Loucy (cell line): ENCODE measurements at regions not wholly inside any gene's neighbourhood (a gene's known extent, or its start where the extent isn't known, plus 50 kb on each side); places are given as distances from the start of the nearest gene placed in this dataset.

Experiments used
- H2AFZ ChIP-seq: fragments of 200-600 bp; sonication (generic); 2 replicates; pipeline ENCODE4 v1.6.0; 2016; ENCODE audit warnings: antibody characterized with exemption, mild to moderate bottlenecking, low read length, moderate library complexity
- H3F3A ChIP-seq: fragments of 200-600 bp; 2 replicates; pipeline ENCODE4 v1.6.0; 2016; ENCODE audit warnings: antibody characterized with exemption, low read depth, mild to moderate bottlenecking
- H3K27me3 ChIP-seq: fragments of 200-600 bp; sonication (generic); 2 replicates; pipeline ENCODE4 v1.6.1; 2014; ENCODE audit warnings: low read length, mild to moderate bottlenecking; ENCODE audit not compliant: insufficient read depth, poor library complexity, severe bottlenecking
- H3K36me3 ChIP-seq: fragments of 200-600 bp; sonication (generic); 2 replicates; pipeline ENCODE4 v1.6.1; 2016; ENCODE audit warnings: low read length; ENCODE audit not compliant: insufficient read depth
- H3K4me1 ChIP-seq: fragments of 200-600 bp; sonication (generic); 2 replicates; pipeline ENCODE4 v1.5.1; 2014; ENCODE audit warnings: low read length, mild to moderate bottlenecking; ENCODE audit not compliant: insufficient read depth, poor library complexity, severe bottlenecking
- H3K4me2 ChIP-seq: fragments of 200-600 bp; sonication (generic); 2 replicates; pipeline ENCODE4 v1.6.0; 2014; ENCODE audit warnings: antibody characterized with exemption, low read length, low read depth, mild to moderate bottlenecking; ENCODE audit not compliant: poor library complexity, severe bottlenecking
- H3K4me3 ChIP-seq: fragments of 200-600 bp; sonication (generic); 2 replicates; pipeline ENCODE4 v1.5.1; 2014; ENCODE audit warnings: low read length, mild to moderate bottlenecking, mixed read lengths; ENCODE audit not compliant: poor library complexity, severe bottlenecking
- H3K79me2 ChIP-seq: fragments of 200-600 bp; sonication (generic); 2 replicates; pipeline ENCODE4 v1.6.1; 2014; ENCODE audit warnings: low read length; ENCODE audit not compliant: insufficient read depth
- H3K9ac ChIP-seq: fragments of 200-600 bp; sonication (generic); 2 replicates; pipeline ENCODE4 v1.6.0; 2014; ENCODE audit warnings: mild to moderate bottlenecking, low read depth, low read length, moderate library complexity; ENCODE audit not compliant: poor library complexity, severe bottlenecking
- H3K9me2 ChIP-seq: fragments of 200-600 bp; sonication (generic); replicated peaks from 2 replicates; pipeline ENCODE4 v1.6.1; 2016; ENCODE audit warnings: low read depth, low read length, mixed read lengths
- H3K9me3 ChIP-seq: fragments of 200-600 bp; sonication (generic); 2 replicates; pipeline ENCODE4 v1.6.1; 2014; ENCODE audit warnings: mild to moderate bottlenecking, antibody characterized with exemption, low read length, low read depth; ENCODE audit not compliant: insufficient read depth
- H4K20me1 ChIP-seq: fragments of 200-600 bp; sonication (generic); 2 replicates; pipeline ENCODE4 v1.6.0; 2014; ENCODE audit warnings: antibody characterized with exemption, low read length, mild to moderate bottlenecking; ENCODE audit not compliant: insufficient read depth, poor library complexity, severe bottlenecking
- EZH2phosphoT487 ChIP-seq: fragments of 200-600 bp; IDR thresholded peaks from 2 replicates; pipeline ENCODE4 v1.6.1; 2018; ENCODE audit warnings: antibody characterized with exemption, mild to moderate bottlenecking, moderate library complexity, borderline replicate concordance
- TF ChIP-seq, protein P1 (sequence below): fragments of 200-600 bp; sonication (generic); conservative IDR thresholded peaks from 2 replicates; pipeline ENCODE4 v1.5.1; 2014; ENCODE audit warnings: mild to moderate bottlenecking, antibody characterized with exemption, low read length

DNA sequence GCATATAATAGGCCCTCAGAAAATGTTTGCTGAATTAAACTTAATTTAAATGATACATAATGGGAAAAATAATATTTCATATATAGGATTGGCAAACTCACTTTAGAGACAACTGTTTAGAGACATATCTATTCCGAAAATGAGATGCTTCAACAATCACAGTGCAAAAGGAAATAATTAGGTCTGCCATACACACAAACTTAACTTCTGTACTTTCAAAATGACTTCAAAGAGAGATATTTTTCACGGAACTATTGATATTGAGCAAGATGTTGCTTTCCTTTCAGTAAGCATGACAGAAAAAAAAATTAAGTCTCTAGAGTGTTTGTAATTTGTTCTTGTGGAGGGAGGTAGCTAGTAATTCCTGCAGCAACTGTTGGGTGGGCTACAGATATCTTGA is 769.5 kb downstream of the TUSC7 start:
- Histone ChIP-seq H3K79me2 (no peaks in the 10 kb centered on the region), H3K4me3 (no peak overlapping the region), H3K9me2 (no peaks in the 10 kb centered on the region), H3K27me3 (no peaks in the 10 kb centered on the region), H2AFZ (no peak overlapping the region), H3K36me3 (no peaks in the 10 kb centered on the region), H4K20me1 (no peaks in the 10 kb centered on the region), H3F3A (no peaks in the 10 kb centered on the region), H3K9me3 (no peaks in the 10 kb centered on the region), H3K9ac (no peak overlapping the region), H3K4me2 (no peak overlapping the region), H3K4me1 (no peaks in the 10 kb centered on the region)
- TF ChIP-seq EZH2phosphoT487: no peak
- TF ChIP-seq, protein P1, sequence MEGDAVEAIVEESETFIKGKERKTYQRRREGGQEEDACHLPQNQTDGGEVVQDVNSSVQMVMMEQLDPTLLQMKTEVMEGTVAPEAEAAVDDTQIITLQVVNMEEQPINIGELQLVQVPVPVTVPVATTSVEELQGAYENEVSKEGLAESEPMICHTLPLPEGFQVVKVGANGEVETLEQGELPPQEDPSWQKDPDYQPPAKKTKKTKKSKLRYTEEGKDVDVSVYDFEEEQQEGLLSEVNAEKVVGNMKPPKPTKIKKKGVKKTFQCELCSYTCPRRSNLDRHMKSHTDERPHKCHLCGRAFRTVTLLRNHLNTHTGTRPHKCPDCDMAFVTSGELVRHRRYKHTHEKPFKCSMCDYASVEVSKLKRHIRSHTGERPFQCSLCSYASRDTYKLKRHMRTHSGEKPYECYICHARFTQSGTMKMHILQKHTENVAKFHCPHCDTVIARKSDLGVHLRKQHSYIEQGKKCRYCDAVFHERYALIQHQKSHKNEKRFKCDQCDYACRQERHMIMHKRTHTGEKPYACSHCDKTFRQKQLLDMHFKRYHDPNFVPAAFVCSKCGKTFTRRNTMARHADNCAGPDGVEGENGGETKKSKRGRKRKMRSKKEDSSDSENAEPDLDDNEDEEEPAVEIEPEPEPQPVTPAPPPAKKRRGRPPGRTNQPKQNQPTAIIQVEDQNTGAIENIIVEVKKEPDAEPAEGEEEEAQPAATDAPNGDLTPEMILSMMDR: no peak

DNA sequence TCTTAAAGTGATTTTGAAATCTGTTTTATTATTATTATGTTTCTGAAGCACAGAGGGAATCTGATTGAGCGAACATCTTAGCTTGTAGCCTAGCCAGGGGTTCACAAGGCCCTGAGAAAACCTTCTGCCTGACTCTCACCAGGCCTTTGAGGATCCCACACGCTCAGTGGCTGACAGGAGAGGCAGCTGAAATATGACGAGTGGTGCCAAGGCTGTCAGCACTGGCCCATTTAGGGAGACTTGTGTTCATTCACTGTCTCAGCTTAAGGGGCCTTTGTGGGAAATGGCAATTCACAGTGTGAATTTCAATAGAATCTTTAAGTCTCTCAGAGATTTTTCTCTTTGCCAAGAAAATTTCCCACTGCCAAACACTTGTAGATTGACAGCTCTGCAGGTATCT is 770.9 kb downstream of the TUSC7 start:
- H3K4me3 ChIP-seq: no peak overlapping the region
- H3K79me2 ChIP-seq: no peaks in the 10 kb centered on the region
- no peaks in the 10 kb centered on the region for H3K36me3 ChIP-seq
- H3K9me3 ChIP-seq: no peaks in the 10 kb centered on the region
- H3K27me3 ChIP-seq: no peaks in the 10 kb centered on the region
- no peak overlapping the region for H3K9ac ChIP-seq
- H4K20me1 ChIP-seq: no peaks in the 10 kb centered on the region
- TF ChIP-seq, protein P1: no peak
- TF ChIP-seq EZH2phosphoT487: no peak
- H3K4me1 ChIP-seq: no peaks in the 10 kb centered on the region
- H3F3A ChIP-seq: no peaks in the 10 kb centered on the region
- no peaks in the 10 kb centered on the region for H3K9me2 ChIP-seq
- no peak overlapping the region for H2AFZ ChIP-seq
- H3K4me2 ChIP-seq: no peak overlapping the region

DNA sequence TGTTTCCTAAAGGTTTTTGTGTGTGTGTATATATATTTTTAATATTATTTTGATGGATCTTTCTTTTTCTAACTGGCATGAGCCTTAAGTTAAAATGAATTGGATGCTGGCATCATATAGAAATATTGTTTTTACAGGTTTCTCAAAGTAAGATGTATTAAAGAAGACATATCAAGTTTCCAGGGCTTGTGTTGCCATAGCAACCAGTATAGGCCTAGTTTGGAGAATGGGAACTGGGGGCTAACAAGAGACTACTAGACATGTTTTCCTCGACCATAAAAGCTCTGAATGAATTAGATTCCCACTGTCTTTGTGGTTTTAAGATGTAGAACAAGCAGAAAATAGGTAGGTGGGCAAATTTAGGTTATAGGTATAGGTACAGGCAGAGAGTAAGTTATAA is 771.4 kb downstream of the TUSC7 start:
- no peak overlapping the region for H2AFZ ChIP-seq
- H3K9ac ChIP-seq: no peak overlapping the region
- H3K79me2 ChIP-seq: no peaks in the 10 kb centered on the region
- no peak overlapping the region for H3K4me3 ChIP-seq
- H3K36me3 ChIP-seq: no peaks in the 10 kb centered on the region
- H3K4me1 ChIP-seq: no peaks in the 10 kb centered on the region
- TF ChIP-seq, protein P1: no peak
- no peak for TF ChIP-seq EZH2phosphoT487
- no peaks in the 10 kb centered on the region for H3K27me3 ChIP-seq
- H3K9me3 ChIP-seq: no peaks in the 10 kb centered on the region
- no peaks in the 10 kb centered on the region for H4K20me1 ChIP-seq
- no peaks in the 10 kb centered on the region for H3F3A ChIP-seq
- H3K9me2 ChIP-seq: no peaks in the 10 kb centered on the region
- H3K4me2 ChIP-seq: no peak overlapping the region
